COLO829 (cell line): ENCODE measurements at regions not wholly inside any gene's neighbourhood (a gene's known extent, or its start where the extent isn't known, plus 50 kb on each side); places are given as distances from the start of the nearest gene placed in this dataset.

Experiments
- DNase-seq: peaks from one replicate; pipeline ENCODE4 v3.0.0; 2012; ENCODE audit warnings: low spot score

GRCh38 chr2:120440521-120441350, 94.8 kb downstream of the INHBB start:
- no peak for DNase-seq

- no peak for DNase-seq
Measured at GRCh38 chr2:120441351-120441700, 95.4 kb downstream of the INHBB start.

GRCh38 chr2:120441744-120442471, 96.0 kb downstream of the INHBB start:
- peak; percentile 79 for DNase-seq

- no peak for DNase-seq
Measured at GRCh38 chr2:120442541-120442922, 96.6 kb downstream of the INHBB start.

- no peak for DNase-seq
Measured at GRCh38 chr2:120442923-120443571, 97.1 kb downstream of the INHBB start.

GRCh38 chr2:120443946-120444345, 98.0 kb downstream of the INHBB start:
- no peak for DNase-seq

- no peak for DNase-seq
Measured at GRCh38 chr2:120444691-120445240, 98.8 kb downstream of the INHBB start.

GRCh38 chr2:120445449-120446143, 99.7 kb downstream of the INHBB start:
- DNase-seq = no peak

- no peak for DNase-seq
Measured at GRCh38 chr2:120446236-120447126, 100.5 kb downstream of the INHBB start.

GRCh38 chr2:120447127-120447785, 101.3 kb downstream of the INHBB start:
- no peak for DNase-seq

GRCh38 chr2:120448436-120448835, 102.5 kb downstream of the INHBB start:
- no peak for DNase-seq

- DNase-seq = no peak
Measured at GRCh38 chr2:120448961-120449810, 103.2 kb downstream of the INHBB start.

- DNase-seq = no peak
Measured at GRCh38 chr2:120450196-120450820, 104.4 kb downstream of the INHBB start.

- no peak for DNase-seq
Measured at GRCh38 chr2:120451334-120451733, 105.4 kb downstream of the INHBB start.

GRCh38 chr2:120452131-120452530, 106.2 kb downstream of the INHBB start:
- no peak for DNase-seq

GRCh38 chr2:120452945-120453634, 107.2 kb downstream of the INHBB start:
- no peak for DNase-seq

- DNase-seq = no peak
Measured at GRCh38 chr2:120453635-120453998, 107.7 kb downstream of the INHBB start.

GRCh38 chr2:120454654-120455385, 108.9 kb downstream of the INHBB start:
- no peak for DNase-seq
